HL-60/S4 treated with phorbol 12-myristate 13-acetate at 8.2 ng/mL for 4 days and 3 days (cell line): ENCODE measurements at regions not wholly inside any gene's neighbourhood (a gene's known extent, or its start where the extent isn't known, plus 50 kb on each side); places are given as distances from the start of the nearest gene placed in this dataset.

ENCODE experiments used
- in situ Hi-C: fragments of 300-500 bp; cut with MboI; formaldehyde crosslinking; loops from 2 replicates; pipeline ENCODE4 v1.15.0; 2022; ENCODE audit warnings: low sequenced_read_pairs

DNA sequence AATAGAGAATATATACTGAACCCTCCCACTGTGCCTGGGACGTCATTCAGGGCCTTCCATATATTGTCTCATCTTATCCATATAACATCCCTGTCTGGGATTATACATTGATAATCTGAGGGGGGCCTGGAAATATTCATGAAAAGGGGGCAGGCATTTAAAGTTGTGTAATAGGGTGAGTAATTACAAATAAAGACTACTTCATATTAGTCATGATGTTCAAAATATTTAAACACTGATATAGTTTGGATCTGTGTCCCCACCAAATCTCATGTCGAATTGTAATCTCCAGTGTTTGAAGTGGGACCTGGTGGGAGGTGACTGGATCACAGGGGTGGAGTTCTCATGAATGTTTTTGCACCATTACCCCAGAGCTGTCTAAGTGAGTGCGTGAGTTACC is 97.8 kb downstream of the AQP9 start:
- in situ Hi-C loops, result loop anchor here (25.0 kb wide), 1 partner anchor 526 kb away; the partner anchor contains the start of gene MINDY2

DNA sequence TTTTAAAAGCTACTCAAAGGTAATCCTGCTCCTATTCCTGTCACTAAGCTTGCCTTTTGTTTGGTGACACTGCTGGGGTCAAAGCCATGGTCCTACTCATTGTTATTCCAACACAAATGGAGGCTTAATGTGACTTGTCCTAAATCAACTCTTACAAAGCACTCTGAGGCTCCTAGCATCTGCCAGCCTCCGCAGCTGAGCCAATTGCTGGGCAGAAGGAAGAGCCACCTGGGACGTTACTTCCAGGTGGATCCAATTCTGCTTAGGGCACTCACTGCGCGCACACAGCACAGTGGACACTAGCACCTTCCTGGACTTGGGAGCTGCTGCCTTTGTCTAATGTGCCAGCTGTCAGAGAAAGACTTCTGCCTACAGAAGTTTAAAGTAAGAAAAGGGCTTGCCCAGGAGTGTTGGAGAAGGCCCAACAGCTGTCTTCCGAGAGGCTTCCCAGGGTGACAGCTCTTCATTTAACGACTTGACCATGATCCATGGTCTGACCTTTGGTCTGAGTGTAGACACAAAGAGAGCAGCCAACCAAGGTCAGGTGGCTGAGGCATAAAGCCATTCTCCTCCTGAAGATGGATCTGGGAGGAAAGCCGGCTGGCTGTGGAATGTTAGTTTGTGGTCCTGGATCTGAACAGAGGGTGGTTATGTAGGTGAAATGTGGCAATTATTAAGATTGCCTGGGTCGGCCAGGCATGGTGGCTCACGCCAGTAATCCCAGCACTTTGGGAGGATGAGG is 102.2 kb downstream of the AQP9 start:
- in situ Hi-C loops, result loop anchor here (25.0 kb wide), 1 partner anchor 522 kb away; the partner anchor contains the start of gene MINDY2

DNA sequence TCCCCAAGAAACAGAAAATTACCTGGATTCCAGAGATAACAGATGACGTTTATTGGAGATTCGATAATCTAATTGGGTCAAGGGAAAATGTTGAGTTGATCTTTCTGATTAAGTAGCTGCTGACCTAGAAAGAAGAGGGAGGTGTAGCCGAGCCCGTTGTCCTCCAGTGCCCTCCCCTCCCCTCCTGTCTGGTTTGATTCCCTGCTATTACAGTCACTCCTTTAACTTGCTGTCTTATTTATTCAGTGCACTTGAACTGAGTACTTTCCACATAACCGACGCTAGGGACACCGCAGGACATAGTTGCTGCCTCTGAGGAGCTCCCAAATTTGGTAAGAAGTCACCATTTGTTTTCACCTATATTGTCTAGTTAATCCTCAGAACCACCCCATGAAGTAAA is 103.7 kb downstream of the AQP9 start:
- in situ Hi-C loops, result loop anchor here (25.0 kb wide), 1 partner anchor 520 kb away; the partner anchor contains the start of gene MINDY2

DNA sequence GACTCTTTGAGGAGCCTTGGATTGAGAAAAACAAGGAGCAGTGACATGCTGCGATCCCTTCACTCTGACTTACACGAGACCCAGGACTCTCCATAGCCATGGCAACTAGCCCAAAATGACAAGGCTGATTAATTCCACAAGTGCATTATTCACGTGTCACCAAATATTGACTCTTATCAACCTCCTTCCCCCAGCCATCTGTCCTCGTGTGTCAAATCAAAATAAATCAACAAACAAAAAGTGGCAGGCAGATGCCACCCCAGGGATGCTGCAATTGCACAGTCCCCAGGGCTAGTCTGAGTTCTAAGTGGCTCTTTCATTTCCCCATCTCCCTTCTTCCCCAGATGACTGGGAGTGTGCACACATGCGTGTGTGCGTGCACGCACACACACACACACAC is 104.9 kb downstream of the AQP9 start:
- in situ Hi-C loops, result loop anchor here (25.0 kb wide), 1 partner anchor 519 kb away; the partner anchor contains the start of gene MINDY2

DNA sequence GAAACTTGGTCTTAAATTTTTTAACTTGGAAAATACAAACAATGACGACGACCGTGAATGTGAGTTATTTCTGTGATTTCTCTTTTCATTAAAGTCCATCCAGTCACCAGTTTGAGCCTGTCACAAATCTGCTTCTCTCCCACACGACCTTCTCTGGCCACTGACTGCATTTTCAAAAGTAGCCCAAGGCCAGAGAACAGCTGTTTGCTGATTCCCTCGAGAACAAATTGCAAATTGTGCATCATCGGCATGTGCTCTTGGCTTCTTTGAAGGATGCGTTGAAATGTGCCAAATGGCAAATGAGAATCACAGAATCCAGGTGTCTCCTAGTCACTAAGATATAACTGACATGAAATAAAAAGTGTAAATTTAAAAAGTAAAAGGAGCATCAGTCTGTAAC is 106.4 kb downstream of the AQP9 start:
- in situ Hi-C loops, result loop anchor here (25.0 kb wide), 1 partner anchor 518 kb away; the partner anchor contains the start of gene MINDY2

DNA sequence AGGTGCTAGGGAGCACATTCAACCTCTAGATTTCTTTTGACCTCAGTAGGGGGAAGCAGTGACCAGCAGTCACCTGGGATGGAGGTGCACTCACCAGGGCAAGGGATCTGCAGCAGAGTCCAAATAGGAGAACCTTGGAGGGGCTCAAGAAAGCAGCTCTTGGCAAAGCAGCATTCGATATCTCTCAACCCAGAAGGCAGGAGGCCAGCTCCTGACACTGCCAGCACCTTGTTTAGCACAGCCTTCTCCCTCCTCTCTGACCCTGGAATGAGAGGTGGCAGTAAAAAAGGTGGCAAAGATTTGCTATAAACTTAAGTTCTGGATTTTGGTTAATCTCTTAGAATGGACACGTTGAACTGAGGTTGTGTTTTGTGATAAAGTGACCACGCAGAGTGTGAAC is 107.9 kb downstream of the AQP9 start:
- in situ Hi-C loops, result loop anchor here (25.0 kb wide), 1 partner anchor 516 kb away; the partner anchor contains the start of gene MINDY2

DNA sequence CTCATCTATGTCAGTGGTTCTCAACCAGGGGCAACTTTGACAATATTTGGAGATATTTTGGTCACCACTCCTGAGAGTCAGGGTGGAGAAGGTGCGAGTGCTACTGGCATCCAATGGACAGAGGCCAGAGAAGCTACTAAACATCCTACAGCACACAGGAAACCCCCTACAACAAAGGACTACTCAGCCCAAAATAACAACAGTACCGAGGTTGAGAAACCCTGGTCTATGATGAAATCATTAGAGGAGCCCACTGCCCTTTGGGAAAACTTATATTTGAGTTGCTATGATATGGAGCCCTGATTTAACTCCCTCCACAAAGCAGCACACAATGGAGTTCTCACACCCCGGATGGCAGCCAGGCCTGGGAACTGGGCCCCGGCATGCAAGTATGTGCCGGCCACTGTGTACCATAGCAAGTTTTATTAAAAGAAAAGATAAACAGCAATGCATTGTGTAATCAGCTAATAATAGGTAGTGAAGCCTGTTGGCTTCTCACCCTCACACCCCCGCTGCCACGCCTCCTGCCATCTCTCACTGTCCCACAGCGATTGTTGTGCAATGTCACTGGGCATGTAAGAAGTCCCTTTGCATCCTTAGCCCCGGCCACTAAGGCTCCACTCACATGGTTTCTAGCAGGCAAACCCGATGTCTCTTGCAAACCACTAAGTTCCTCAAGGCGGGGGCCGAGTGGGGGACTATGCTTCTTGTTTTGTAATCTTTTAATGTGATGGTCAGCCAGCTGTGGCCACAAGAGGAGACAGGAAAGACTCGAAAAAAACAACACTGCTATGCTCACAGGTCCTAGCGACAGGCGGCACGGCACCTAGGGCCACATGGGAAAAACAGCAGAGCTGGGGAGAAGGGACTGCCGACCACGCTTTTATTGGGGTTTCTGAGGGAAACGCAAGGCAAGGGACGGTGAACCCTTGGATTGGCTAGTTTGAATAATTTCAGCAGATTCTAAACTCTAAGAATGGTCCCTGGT is 110.0 kb downstream of the AQP9 start:
- in situ Hi-C loops, result loop anchor here (25.0 kb wide), 1 partner anchor 514 kb away; the partner anchor contains the start of gene MINDY2

DNA sequence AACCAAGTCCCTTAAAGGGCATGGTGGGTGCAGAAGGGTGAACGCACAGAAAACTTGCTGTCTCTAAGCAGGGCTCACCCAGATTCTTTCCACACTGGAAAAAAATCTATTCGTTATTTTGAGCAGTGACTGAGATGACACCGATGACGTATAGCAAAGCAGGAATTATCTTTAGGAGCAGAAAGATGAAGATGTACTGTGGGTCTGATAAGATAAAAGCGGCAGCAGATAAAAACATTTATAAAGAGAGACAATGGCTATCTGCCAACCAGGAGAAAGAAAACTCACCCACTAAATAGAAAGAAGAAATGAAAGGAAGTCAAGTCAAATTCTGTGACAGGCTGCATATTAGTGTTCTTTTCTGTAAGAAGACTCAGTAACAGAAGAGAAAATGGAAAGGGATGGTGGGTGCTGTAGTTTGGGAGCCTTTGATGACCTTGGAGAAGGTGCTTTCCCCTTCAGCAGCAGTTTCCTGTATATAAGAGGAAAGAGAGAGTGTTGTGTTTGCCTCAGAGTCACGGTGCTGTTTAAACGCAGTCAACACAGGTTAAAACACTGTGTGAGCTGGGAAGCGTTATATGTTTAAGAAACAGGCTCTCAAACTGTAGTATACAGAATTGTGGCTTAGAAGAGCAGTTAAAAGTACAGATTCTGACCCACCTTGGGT is 111.6 kb downstream of the AQP9 start:
- in situ Hi-C loops, result loop anchor here (25.0 kb wide), 1 partner anchor 513 kb away; the partner anchor contains the start of gene MINDY2

DNA sequence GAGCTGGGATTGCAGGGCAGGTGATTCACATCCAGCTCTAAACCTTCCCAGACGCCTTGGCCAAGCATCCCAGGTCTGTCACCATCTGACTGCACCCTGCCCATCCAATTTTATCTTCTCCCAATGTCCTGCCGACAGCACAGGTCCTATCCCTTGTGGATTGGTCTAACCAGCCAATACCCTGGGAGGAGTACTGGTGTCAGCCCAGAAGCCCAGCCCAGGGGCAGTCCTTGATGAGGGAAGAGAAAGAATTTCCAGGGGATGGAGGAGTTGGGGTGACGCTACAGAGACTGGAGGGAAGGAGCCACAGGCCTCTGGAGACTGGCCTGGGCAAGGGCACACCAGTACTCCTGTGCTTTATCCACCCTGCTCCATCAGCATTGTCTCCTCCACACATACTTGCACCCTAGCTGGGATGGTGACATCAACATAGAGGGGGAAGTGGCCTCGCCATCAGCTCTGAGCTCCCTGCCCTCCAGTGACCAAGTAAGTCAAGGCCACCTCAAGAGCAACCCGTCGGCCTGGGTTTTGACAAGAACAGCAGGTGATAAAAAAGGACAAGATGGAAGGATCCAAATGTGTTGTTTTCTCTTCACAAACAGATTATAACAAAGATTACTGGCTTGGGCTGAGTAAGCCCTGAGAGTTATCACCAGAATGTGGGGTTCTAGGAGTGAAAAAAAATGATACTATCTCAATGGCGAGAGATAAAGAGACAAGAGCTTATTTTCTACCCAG is 114.6 kb downstream of the AQP9 start:
- in situ Hi-C loops, result no loop called here

DNA sequence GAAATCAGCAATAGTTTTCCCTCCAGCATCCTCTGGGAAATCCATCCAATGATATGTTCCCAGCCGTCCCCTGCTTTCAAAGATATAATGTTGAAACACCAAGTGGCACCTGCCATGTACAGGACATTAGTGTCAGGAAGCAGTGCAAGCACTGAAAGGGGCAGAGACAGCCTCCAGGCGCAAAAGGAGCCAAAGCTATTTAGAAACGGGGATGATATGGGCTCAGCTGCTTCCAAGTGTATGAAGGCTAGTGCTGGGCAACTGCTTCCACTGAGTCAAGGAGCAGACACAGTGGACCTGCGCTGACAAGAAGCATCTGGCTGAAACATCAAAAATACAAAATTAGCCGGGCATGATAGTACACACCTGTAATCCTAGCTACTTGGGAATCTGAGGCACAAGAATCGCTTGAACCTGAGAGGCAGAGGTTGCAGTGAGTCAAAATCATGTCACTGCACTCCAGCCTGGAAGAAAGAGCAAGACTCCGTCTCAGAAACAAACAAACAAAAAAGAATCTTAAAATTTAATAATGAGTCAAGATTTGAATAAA is 119.7 kb downstream of the AQP9 start:
- in situ Hi-C loops, result no loop called here

DNA sequence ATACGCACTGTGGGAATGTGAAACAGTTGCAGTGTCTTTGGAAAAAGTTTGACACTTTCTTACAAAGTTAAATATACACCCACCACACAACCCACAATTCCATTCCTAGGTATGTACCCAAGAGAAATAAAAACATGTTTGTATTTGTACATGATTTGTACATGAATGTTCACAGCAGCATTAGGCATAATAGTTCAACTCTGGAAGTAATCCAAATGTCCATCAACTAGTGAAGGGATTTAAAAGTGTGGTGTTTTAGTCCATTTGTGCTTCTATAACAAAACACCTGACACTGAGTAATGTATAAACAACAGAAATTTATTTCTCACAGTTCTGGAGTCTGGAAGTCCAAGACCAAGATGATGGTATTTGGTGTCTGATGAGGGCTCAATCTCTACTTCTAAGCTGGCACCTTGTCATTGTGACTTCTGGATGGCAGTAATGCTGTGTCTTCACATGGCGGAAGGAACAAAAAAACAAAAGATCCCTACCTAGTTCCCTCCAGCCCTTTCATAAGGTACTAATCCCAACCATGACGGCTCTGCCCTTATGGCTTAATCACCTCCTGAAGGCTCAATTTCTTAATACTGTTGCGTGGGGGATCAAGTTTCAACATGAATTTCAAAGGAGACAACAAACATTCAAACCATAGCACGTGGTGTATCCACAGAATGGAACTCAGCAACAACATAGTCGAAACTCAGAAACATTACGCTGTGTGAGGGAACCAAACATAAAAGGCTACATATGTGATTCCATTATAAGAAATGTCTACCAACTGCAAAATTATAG is 120.5 kb downstream of the AQP9 start:
- in situ Hi-C loops, result no loop called here

DNA sequence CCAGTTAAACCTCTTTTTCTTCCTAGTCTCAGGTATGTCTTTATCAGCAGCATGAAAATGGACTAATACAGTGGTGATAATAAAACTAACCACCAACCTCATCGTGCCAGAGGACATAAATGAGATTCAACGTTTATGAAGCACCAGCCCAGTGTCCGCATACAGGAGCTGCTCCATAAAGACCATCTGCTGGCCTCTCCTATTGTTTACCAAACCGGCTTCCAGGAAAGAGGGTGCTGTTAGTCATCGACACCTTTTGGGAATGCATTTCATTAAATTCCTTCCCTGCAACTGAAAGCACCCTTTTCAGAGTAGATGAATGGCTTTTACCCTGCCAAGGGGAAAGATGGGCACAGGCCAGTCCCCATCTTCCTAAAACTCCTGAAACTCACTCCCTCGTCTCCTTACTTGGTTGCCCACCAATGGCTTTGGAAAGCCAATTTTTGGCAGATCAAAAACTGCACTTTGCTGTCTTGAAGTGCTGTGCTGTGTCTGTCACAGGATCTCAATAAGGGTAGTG is 122.1 kb downstream of the AQP9 start:
- in situ Hi-C loops, result no loop called here

DNA sequence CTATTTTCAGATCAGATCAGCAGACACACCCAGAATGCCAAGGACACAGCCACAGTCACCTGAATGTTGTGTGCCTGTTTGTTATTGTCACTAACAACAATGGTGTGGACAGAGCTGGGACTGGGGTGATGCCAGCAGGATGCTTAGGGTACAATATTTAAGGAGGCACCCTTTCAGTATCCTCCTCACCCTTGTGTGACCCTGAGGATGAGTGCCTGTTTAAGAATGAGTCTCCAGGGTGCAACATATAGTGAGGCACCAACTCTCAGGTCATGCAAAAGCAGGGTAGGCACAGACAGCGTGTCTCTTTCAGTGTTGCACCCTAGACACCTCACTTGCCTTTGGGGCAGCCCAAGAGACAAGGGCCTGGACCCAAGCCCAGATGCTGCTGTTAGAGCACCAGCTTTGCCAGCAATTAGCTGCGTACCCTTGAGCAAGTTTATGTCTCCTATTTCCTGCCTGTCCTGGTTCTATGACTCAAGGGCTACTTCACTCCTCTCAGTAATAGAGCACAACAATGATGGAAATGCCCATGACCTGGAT is 122.6 kb downstream of the AQP9 start:
- in situ Hi-C loops, result no loop called here

DNA sequence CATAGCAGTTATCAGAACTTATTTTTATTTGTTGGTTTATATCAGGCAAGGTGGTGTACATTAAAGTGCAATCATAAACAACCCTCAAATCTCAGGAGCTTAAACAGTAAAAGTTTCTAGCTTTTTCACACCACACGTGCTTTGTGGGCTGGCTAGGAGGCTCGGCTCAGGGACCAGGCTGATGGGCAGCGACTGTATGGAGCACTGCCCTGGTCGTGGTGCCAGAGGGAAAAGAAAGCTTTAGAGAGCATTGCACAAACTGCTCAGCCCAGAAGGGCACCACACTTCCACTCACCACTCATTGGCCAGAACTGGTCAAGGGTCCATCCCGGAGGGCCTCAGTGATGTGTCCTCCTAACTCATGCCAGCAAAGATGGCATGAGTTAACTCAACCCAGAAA is 123.2 kb downstream of the AQP9 start:
- in situ Hi-C loops, result no loop called here

DNA sequence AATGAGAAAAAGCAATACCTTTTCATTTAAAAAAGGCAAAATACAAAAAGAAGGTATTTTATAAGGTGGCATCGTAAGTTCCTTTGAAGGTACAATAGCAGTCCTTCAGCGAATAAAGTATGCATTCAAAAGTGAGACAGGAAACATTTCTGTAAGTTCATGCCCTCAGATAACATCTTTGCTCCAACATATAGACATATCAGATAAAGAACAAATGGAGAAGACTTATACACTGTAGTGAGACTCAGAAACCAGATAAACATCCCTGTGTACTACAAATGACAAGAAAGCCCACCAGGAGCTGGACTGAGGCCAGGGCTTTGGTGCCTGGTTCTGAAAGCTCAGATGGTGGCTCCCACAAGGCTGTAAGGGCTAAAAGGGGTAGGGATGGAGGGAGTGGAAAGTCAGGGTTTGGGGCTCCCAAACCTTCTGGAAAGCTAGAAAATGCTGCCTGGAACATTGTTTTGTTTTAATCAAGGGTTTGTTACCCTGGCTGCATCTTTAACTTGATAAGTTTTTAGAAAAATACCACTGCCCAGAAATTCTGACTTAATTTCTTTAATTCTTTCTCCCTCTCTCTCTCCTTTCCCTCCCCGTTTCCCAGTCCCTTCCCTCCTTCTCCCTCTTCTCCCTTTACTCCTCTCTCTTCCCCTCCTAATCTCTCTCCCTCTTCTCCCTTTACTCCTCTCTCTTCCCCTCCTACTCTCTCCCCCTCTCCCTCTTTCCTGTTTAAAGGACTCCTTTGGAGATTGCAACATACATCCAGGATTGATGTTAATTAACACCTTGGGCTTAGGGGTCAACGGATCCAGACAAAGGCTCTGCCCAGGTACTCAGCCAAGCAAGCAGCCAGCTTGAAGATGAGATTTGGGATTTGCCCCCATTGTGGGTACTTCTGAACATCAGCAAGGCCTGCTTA is 126.1 kb downstream of the AQP9 start:
- in situ Hi-C loops, result no loop called here

DNA sequence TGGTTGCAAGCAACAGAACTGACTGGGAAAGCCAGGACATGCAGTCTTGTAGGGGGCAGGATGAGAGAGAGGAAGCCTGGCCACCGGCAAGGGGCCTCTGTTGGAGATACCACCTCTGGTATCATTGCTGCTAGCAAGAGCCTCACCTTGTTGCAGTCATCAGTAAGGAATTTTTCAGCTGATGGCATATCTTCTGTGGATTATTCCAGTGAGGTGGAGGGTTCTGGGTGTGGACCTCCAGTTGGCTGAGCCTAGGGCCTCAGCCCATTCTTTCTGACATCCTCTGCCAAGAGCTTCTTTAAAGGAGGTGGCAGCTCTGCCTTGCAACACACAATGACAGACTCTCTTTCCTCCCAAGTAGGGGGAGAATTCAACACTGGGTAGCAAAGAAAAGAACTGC is 128.9 kb downstream of the AQP9 start:
- in situ Hi-C loops, result no loop called here

DNA sequence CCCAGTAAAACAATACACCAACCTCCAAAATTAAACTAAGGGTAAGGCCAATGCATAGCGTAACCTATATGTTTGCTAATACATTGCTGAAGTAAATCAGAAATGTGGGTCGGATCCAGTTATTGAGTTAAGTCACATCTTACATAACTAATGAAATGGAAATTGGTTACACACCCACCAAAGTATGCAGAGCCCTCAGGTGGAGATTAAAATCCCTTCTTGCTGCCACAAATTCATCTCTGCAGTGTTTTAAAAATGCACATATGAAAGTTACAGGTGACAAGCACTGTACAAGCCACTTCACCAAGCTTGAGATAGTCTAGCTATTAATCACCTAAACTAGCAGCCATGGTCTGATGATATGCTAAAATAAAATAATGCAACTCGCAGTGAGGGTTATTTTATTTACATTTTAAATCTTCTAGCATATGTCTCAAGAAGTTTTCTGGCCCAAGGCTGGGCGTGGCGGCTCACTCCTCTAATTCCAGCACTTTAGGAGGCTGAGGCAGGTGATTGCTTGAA is 130.6 kb downstream of the AQP9 start:
- in situ Hi-C loops, result no loop called here
